LNCAP (cell line): ENCODE measurements at regions not wholly inside any gene's neighbourhood (a gene's known extent, or its start where the extent isn't known, plus 50 kb on each side); places are given as distances from the start of the nearest gene placed in this dataset.

ENCODE experiments used
- CTCF ChIP-seq: fragments of 450-650 bp; IDR thresholded peaks from 2 replicates; pipeline ENCODE4 v1.5.1; 2017; ENCODE audit warnings: mild to moderate bottlenecking

DNA sequence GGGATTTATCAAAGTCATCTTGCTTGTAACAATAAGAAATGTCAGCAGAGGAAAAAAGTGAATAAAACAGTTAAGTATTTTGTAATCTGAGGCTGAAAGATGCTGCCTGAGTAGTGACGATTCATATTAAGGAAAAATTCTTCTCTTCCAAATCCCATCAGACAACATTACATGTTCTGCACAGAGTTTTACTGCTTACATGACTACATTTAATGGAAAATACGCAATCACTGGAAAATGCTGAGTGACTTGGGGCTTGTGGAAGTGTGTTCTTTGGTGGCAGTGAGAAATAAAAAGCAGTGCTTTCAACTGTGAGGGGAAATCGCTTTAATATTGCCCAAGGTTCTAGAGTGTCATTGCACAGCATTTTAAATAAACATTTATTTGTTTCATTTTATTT is 1025.2 kb upstream of the GOT2 start:
- no peak for TF ChIP-seq CTCF

GRCh38 chr16:59758848-59759247 is 1024.7 kb upstream of the GOT2 start:
- no peak for TF ChIP-seq CTCF

GRCh38 chr16:59754854-59755253 is 1020.7 kb upstream of the GOT2 start:
- no peak for TF ChIP-seq CTCF

DNA sequence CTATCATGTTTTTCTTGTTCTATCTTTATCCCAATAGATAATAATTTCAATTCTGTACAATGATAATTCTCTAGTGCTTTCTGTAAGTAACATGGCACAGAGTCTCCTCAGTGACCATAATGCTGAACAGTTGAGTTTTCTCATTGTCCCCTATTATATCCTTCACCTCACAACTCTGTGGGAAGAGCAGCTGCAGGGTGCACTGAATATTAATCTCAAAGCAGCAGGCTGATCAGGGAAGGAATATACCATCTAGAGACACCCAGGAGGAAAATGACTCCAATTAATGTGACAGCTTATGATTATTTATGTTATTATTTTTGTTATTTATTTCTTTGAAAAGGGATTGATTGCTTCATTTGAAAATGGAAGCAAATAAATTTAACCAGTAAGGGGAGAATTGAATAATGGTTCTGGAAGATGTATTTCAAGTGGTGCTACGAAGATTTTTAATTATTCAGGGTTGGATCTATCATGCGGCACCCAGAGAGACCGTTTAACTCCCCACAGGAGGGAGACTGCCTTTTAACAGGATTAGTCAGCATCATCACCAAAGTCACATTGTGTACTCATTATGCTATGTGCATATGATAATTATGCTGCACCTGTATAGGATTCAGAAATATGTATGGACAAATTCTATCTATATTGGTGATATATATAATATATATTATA is 1015.7 kb upstream of the GOT2 start:
- TF ChIP-seq CTCF = no peak

- no peak for TF ChIP-seq CTCF
Measured at GRCh38 chr16:59748531-59748930, 1014.4 kb upstream of the GOT2 start.

- no peak for TF ChIP-seq CTCF
Measured at GRCh38 chr16:59743504-59743903, 1009.4 kb upstream of the GOT2 start.

DNA sequence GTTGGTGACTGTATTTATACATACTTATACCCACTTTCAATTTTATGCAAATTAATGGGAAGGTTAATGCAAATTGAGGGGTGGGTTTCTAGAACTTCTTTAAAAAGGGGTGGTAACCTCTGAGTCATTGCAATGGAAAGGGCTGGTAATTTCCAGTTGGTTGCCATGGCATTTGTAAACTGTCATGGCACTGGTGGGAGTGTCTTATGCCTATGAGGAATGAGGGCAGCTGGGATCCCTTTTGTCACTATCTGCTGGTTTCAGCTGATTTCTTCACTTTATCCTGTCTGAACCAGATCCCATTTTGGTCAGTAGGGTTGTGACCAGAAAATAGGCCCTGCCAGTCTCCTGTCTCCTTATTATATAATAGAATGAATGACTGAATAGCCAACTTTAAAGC is 1006.7 kb upstream of the GOT2 start:
- TF ChIP-seq CTCF = no peak

- TF ChIP-seq CTCF = no peak
Measured at GRCh38 chr16:59737274-59737673, 1003.2 kb upstream of the GOT2 start.
